HG02642 (cell line): ENCODE measurements at regions not wholly inside any gene's neighbourhood (a gene's known extent, or its start where the extent isn't known, plus 50 kb on each side); places are given as distances from the start of the nearest gene placed in this dataset.
"Not testable (repeated sequence)": the region's sequence is repeated elsewhere in the genome, so short reads cannot be mapped to it uniquely, and the experiment has no call there.

Source experiments
- ATAC-seq: cut with Tn5 transposase; IDR thresholded peaks from one replicate; pipeline ENCODE4 v1.9.1; 2021; ENCODE audit warnings: mild to moderate bottlenecking; ENCODE audit not compliant: unreplicated experiment, poor library complexity

DNA sequence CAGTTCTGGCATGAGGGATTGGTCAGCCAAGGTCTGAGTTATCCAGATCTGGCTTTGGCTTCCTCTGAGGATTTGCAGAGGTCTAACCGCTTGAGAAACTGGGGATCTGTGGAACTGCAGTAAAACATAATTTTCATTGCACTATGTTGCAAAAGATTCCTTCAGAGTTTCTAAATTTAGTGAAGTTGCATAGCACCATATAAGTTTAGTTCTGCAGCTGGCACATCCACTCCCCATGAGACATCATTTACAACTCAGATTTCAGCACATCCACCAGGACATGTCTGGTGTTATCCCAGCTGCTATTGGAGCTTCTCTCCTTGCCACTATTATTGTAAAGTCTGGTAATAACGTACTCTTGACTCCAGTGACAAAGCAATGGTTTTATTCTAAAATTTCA lies 181.5 kb downstream of the CWF19L2 start:
- ATAC-seq, result no peak

DNA sequence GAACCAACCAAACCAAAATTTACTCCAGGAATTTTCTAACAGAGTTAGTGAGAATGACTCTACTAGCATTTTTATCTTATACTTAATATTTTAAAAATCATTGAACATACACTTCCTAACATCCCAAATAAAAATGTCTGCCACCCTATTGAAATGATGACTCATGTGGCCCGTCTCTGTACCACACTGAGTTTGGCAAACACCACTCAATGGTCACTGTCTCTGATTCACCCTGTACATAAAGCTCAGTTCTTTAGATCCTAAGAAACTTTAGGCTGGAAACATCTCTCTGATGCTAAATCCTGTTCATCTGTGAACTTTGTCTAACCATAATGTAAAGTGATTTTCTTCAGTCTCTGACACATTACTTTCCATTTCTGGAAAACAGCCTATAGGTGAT lies 182.0 kb downstream of the CWF19L2 start:
- ATAC-seq, result no peak

DNA sequence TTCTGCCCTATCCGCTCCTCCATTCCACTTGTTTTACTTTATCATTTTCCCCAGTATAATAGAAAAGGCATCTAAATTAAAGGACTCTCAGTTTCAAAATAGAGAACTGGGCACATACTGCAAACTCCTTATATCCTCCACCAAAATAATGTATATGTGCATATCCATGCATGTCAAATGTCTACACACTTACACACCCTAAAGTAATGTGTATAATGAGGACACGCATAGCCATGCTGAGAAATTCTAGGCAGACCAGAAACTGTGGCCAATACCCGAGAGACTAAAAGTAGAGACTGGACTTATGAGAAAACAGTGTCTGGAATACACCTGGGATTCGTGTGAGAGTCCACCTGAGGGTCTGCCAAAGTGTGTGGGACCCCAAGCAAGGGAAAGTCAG lies 183.5 kb downstream of the CWF19L2 start:
- no peak for ATAC-seq

DNA sequence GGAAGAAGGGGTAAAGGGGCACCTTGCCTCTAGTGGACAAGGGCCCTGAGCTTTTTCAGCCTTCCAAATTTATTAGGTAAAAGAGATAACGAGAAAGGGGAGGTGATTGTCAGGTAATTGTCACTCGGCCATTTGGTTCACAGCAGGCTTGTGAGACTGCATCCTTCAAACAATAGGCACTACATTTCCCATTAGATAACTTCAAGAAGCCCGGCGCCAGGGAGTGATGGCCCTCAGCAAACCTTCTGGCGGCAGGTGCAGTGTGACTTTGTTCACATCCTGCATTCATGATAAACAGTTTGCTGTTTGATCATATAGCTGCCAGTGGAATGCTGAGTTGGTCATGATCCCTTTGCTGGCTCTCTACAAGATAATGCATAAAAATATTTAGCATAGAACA lies 185.1 kb downstream of the CWF19L2 start:
- no peak for ATAC-seq

DNA sequence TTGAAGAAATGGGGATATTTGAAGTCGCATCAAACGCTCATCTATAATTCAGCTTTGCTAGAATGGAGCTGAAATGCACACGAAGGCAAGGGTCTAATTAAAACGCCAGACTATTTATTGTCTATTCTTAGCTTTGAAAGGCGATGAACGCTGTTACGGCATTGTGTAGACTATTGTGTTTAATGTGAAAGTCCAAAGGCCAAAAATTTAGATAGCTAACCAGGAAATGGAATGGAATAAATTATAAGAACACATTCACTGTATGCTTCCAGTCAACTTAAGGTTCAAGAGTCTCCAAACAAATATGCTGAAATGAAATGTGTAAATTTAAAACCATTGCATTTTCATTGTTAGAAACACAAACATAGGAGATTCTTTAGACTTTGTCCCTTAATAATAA lies 186.2 kb downstream of the CWF19L2 start:
- no peak for ATAC-seq

DNA sequence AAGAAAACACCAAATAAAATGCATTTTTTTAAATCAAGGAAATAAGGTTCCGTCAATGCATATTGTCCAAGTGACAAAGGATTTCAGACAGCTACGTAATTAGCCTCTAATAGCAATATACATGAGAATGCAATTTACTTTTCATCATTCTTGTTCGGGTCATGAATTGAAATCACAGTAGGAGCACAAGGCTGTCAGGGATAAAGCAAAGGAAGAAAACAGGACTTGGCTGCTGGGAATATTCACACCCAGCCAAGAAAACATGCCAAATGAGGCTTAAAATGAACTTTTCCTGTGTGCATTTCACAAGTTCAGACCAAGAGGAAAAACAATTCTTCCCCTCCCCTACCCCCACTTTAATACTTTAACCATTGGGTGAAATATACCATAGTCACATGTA lies 188.6 kb downstream of the CWF19L2 start:
- no peak for ATAC-seq

DNA sequence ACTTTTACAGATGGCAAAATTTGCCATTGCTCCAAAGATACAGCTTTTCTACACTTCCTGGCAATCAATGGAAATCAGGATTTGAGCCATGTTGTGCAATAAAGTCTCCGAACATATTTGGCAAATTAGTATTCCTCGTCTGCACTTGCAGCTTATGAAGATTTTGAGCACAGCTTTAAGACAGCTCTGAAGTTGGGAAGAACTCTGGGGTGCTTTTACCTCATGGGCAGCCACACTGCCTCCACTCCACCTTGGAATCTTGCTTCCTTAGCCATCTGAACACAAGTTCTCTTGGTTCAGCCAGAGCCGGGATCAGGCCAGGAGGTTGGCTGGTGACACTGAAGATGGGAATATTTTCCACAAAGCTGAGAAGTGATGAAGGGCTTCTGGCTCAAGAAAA lies 191.2 kb downstream of the CWF19L2 start:
- no peak for ATAC-seq

DNA sequence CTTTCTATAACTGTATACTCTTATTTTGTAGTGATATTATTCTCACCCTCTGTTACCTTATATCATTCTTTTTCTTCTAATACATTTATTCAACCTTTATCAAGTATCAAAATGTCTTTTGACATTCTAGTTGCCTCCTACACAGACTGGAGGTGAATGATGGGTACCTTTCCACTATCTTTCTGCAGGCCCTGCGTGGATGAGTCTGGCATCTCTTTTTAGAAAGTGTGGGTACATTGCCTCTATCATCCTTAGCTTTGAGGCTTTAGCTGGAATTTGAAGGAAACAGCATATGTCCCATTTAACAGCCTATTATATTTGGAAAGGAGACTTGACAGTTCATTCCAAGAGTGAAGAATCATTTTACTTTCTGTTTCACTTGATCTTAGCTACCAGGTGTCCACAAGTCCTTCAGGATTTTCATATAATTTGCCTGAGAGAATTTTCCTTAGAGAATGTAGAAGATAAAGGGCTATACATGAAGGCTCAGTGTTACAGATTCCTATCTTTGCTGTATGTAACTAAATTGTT lies 192.0 kb downstream of the CWF19L2 start:
- ATAC-seq, result no peak

DNA sequence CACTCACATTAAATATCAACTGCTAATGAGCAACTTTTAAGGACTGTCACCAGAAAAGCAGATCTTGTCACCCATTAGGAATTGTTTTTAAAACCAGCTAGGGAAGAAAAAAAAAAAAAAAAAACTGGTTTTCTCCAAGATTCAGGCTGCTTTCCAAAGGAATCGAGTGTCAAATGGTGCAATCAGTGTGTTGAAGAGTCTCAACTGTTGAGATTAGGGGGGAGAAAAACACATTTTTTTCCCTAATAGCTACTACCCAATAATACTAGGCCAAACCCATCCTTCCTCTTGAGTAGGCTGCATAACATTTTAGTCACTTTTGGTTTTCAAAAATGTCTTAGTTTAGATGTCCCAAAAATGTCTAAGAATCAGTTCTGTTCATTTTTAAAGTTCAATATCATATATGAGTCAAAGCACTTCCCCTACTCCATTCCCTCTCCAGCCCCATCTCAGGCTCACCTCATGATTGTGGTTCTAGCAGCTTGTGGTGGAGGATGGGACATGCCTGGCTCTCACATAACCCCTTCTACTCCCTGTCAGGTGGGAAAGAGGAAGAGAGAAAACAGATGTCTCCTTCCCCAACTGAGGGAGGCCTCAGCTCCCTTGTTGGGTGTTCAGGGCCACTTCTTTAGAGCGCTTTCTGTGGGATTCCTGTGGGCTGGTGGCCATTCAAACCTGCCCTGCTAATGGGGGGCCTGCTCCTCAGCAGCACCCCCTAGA lies 193.6 kb downstream of the CWF19L2 start:
- ATAC-seq, result peak; percentile 58

DNA sequence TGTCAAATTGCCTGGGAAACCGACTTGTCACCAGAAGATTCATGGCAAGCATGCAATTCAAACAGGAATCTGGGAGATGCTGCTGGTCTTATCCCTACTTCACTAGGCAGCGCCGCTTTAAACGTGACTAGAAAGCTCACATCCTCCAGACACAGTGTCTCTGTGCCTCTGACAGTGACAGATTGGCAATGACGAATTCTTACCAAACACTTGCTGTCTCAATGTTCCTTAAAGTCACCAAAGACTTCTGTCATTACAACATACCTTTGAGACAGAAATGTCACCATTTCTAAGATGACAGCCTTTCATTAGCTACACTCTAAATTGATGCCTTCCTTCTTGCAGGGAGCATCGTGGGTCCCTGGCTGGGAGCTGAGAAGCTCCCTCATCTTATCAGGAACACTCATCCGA lies 197.8 kb downstream of the CWF19L2 start:
- no peak for ATAC-seq

DNA sequence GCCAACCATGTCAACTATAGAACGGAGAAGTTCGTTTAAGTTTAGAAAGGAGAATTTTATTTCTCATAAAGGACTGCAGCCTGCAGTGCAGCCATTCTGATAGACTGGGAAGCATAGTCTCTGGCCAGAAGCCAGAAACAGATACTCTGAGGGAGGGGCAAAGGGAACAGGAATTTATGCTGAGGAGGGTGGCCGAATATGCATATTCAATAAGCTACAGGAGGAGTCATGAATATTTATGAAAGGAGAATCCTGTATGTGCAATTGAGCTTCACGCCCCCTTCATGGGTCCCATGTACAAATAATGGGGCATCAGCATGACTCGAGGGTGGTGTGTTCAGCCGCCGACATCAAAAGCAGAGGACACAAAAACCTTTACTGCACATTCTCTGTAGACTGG lies 199.9 kb downstream of the CWF19L2 start:
- no peak for ATAC-seq

DNA sequence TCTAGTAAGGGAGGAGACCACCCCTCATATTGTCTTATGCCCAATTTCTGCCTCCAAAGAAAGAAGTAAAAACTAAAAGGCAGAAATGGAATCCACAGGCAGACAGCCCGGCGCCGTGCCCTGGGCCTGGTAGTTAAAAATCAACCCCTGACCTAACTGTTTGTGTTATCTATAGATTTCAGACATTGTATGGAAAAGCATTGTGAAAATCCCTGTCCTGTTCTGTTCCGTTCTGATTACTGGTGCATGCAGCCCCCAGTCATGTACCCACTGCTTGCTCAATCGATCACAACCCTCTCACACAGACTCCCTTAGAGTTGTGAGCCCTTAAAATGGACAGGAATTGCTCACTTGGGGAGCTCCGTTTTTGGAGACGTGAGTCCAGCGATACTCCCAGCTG lies 204.0 kb downstream of the CWF19L2 start:
- not testable (repeated sequence) for ATAC-seq

DNA sequence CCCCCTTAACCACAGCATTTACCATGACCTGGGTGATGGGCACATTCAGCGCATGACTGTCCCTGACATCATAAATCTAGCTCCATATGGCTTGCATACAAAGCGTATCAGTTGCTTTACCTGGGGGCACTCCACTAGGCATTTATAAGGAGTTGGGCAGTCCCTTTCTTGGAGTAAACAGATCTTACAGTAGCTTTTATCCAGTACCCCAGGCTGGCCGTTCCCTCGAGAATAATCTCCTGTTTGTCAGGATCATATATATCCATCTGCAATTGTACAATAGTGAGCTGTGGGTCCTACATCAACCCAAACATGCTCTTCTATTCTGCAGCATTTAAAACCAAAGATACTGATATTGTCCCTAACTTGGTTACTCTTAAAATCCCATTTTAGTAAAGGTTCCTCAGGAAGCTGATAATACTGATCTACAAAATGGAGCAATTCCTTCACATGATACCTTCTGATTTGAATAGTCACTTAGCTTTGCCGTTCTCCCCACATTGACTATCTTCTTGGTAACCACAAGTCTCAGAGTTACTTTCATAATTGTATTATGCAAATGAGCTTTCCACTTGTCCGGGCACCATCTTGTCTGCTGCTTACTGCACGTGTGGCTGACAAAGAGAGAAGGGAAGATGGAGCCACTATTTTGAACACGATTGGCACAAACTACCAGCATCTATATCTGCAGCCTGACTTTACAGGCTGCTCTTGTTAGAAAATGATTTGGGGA lies 205.0 kb downstream of the CWF19L2 start:
- peak; percentile 84 for ATAC-seq

DNA sequence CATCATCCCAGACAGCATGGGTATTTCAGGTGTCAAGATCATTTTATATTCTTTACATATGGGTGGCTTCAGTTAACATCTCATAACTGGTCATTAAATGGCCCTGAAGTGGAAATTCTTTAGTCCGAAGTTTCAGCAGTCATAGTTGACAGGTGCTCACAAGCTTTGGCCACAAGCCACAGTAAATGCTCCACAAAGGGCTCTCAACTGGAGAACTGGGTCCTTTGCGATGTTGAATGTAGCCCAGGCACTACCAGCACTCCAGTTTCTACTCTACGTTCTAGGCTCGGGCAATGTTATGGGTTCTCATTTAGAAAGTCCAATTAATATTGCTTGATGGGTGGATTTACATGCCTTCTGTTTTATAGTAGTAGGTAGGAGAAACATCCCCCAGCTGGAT lies 206.3 kb downstream of the CWF19L2 start:
- no peak for ATAC-seq

DNA sequence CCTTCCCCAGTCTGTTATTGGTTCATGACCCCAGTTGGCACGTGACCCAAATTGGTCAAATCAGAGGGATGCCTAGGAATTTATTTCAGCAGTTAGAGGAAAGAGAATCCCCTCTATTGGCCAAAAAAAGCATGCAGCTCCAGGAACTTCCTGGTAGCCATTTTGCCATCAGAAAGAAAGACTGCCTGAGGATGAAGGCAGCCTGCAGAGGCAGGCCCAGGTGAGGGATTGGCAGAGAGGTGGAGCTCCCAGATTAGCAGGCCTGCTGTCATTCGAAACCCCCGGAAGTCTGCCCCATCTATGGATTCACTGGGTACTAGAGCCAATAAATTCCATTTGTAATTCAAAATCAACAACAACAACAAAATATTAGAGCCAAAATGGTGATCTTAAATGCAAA lies 207.6 kb downstream of the CWF19L2 start:
- ATAC-seq, result no peak

DNA sequence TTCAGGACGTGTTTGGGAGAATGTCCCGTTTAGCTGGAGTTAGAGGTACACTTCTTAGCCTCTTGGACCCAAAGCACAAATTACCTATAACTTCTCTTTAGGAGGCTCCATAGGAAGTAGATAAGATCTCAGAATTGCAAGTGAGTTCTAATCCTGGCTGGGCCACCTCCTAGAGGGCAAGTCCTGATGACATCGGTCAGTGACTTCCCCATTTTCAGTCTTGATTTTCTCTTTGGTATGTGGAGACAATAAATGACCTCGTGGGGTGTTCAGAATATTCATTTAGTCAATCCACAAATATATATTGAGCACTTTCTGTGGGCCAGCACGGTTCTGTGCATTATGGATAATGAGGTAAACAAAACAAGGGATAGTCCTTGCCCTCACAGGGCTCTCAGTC lies 208.6 kb downstream of the CWF19L2 start:
- no peak for ATAC-seq

DNA sequence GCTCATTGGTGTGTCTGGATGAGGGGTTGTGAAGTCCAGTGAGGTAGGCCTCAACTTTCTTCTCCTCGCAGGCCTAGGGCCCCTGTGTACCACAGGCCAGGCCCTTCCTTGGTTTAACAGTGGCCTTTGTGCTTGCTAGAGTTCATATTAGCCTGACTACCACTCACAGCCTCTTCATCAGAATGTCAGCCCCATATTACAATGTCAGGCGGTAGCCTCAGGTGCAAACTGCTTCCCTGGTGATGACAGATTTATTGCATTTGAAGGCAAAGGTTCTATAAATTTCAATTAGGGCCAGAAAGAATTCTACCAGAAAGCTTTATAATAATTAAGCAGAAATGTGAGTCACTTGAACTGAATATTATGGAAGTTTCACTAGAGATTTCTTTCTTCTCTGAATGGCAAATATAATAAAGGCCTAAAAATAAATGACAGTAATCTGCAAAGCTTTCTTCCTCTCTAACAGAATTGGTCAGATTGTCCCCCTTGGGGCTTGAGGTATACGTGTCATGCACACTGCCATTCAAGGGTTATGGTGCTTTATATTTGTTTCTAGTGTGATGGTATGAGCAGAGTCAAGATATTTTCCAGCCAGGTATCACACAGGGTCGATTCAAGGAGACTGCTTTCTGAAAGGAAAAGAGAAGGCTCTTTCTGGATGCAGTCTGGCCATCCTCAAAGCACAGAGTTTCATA lies 210.3 kb downstream of the CWF19L2 start:
- ATAC-seq, result no peak

DNA sequence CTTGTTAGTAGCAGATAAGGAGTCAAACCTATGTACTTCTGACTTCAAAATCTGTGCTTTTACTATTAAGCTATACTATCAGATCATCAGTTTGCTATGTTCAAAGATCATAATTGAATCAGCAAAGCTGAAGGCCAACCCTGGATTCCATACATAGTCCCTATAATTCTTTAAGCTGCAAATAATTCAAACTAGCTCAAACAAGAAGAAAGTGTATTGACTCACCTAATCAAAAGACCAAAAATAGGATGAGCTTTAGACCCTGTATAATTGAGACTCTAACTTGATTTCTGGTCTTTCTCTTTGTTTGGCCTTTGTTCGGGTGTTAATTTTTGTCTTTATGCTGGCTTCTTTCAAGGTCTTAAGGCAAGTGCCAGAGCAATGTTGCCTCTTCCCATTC lies 213.7 kb downstream of the CWF19L2 start:
- no peak for ATAC-seq

DNA sequence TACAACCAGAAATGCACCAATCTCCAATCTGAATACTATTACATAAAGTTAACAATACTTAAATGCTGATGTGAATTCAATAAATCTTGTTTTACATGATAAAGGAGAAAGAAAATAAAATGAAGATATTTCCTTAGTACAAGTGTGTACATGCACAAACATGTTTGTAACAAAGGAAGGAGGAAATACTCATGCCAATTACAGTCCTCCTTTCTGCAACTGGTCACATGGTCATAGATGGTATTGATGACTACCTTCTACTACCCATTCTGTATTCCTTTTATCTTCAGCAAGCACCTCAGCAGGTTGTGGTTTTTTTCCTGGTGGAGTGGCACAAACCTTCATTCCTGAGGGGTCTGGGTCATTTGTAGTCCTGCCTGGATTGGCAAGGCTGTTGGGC lies 214.2 kb upstream of the GUCY1A2 start:
- ATAC-seq, result no peak

DNA sequence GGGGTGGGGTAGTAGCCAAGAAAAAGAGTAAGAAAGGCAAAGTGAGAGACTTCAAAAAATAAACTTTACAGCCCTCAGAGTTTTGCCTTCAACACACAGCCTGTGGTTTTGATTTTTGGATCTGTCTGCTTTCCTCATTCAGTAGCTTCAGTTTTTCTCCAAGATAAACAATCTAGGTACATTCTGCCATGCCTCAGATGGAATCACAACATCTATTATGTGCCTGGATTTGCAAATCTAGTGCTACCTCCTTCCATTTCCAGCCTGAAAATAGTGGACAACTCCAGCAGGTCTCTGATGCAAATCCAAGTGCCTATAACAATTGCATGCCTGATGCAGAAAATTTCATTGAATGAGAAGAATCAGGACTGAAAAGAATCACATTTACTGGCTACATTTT lies 206.6 kb upstream of the GUCY1A2 start:
- no peak for ATAC-seq

DNA sequence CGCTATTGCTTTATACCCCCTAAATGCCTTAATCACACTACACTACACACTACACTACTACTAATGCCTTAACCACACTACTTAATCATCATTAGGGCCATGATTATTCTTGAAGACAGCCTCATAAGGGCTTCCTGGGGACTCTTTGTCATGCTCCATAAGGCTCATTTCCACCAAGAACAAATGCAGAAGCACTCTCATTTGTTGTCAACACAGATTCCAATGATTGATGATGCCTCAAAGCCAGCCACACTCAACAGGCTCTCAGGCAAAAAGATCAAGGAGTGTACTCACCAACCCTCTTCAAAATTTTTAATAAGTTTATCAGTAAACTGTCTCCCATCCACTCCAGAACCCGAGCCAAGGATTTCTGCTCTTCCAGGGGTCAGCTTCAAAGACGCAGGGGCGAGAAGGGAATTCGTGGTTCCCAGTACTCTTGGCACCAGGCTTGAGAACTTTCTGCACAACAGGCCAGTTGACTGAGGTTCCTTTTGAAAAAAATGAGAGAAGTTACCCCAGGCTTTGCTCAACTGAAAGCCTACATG lies 204.7 kb upstream of the GUCY1A2 start:
- ATAC-seq, result no peak
